ENCODE measurements at regions not wholly inside any gene's neighbourhood (a gene's known extent, or its start where the extent isn't known, plus 50 kb on each side); places are given as distances from the start of the nearest gene placed in this dataset.

GRCh38 chr11:70625582-70626518 is 227.5 kb downstream of the CTTN start:
- intact Hi-C loops (cut with micrococcal nuclease): no loop called here

GRCh38 chr11:70627219-70627618 is 228.9 kb downstream of the CTTN start:
- intact Hi-C loops (cut with micrococcal nuclease): no loop called here

GRCh38 chr11:70628176-70628854 is 230.0 kb downstream of the CTTN start:
- intact Hi-C loops (cut with micrococcal nuclease): no loop called here

- intact Hi-C loops (cut with micrococcal nuclease): no loop called here
These were observed 230.8 kb downstream of the CTTN start for GRCh38 chr11:70628855-70629844.

GRCh38 chr11:70630068-70630467 is 231.7 kb downstream of the CTTN start:
- intact Hi-C loops (cut with micrococcal nuclease): no loop called here

GRCh38 chr11:70630816-70631623 is 232.7 kb downstream of the CTTN start:
- intact Hi-C loops (cut with micrococcal nuclease): no loop called here

GRCh38 chr11:70631624-70632047 is 233.3 kb downstream of the CTTN start:
- intact Hi-C loops (cut with micrococcal nuclease): no loop called here

- intact Hi-C loops (cut with micrococcal nuclease): no loop called here
These were observed 235.3 kb downstream of the CTTN start for GRCh38 chr11:70633610-70634009.

GRCh38 chr11:70636659-70637058 is 238.3 kb downstream of the CTTN start:
- intact Hi-C loops (cut with micrococcal nuclease): no loop called here

- intact Hi-C loops (cut with micrococcal nuclease): no loop called here
These were observed 239.0 kb downstream of the CTTN start for GRCh38 chr11:70637186-70637800.

- intact Hi-C loops (cut with micrococcal nuclease): no loop called here
These were observed 239.7 kb downstream of the CTTN start for GRCh38 chr11:70637949-70638583.

GRCh38 chr11:70640408-70640807 is 242.1 kb downstream of the CTTN start:
- intact Hi-C loops (cut with micrococcal nuclease): no loop called here

GRCh38 chr11:70641369-70641768 is 243.0 kb downstream of the CTTN start:
- intact Hi-C loops (cut with micrococcal nuclease): no loop called here

- intact Hi-C loops (cut with micrococcal nuclease): no loop called here
These were observed 243.9 kb downstream of the CTTN start for GRCh38 chr11:70642266-70642665.

GRCh38 chr11:70643642-70644041 is 245.3 kb downstream of the CTTN start:
- intact Hi-C loops (cut with micrococcal nuclease): no loop called here

- intact Hi-C loops (cut with micrococcal nuclease): no loop called here
These were observed 246.2 kb downstream of the CTTN start for GRCh38 chr11:70644343-70645060.

GRCh38 chr11:70645537-70645936 is 247.2 kb downstream of the CTTN start:
- intact Hi-C loops (cut with micrococcal nuclease): no loop called here

- intact Hi-C loops (cut with micrococcal nuclease): no loop called here
These were observed 248.1 kb downstream of the CTTN start for GRCh38 chr11:70646272-70647049.

Measured in T-helper 2 cell treated with Interferon-gamma antibody and Interleukin-4, amounts not matched to agents 100 ng/mL and 5 ng/mL, for 36 hours (primary cell).